Ishikawa (cell line): ENCODE measurements at regions not wholly inside any gene's neighbourhood (a gene's known extent, or its start where the extent isn't known, plus 50 kb on each side); places are given as distances from the start of the nearest gene placed in this dataset.

ENCODE experiments used
- CEBPB ChIP-seq: IDR thresholded peaks from 2 replicates; pipeline ENCODE4 v1.6.1; 2012
- EGR1 ChIP-seq: IDR thresholded peaks from 2 replicates; pipeline ENCODE4 v1.6.1; 2012
- EP300 ChIP-seq: IDR thresholded peaks from 2 replicates; pipeline ENCODE4 v1.6.1; 2012; ENCODE audit warnings: borderline replicate concordance
- NFIC ChIP-seq: IDR thresholded peaks from 2 replicates; pipeline ENCODE4 v1.6.1; 2012
- RAD21 ChIP-seq: IDR thresholded peaks from 2 replicates; pipeline ENCODE4 v1.6.1; 2012; ENCODE audit warnings: low read depth
- TAF1 ChIP-seq: IDR thresholded peaks from 2 replicates; pipeline ENCODE4 v1.6.1; 2012; ENCODE audit warnings: low read depth, mild to moderate bottlenecking
- TCF12 ChIP-seq: IDR thresholded peaks from 2 replicates; pipeline ENCODE4 v1.6.1; 2012; ENCODE audit warnings: low read depth
- TEAD4 ChIP-seq: IDR thresholded peaks from 2 replicates; pipeline ENCODE4 v1.6.1; 2012
- YY1 ChIP-seq: IDR thresholded peaks from 2 replicates; pipeline ENCODE4 v1.6.1; 2012; ENCODE audit warnings: low read depth
- TF ChIP-seq, protein P1 (sequence below): IDR thresholded peaks from 2 replicates; pipeline ENCODE4 v1.6.1; 2012; ENCODE audit warnings: low read depth, mild to moderate bottlenecking
- TF ChIP-seq, protein P2 (sequence below): IDR thresholded peaks from 2 replicates; pipeline ENCODE4 v1.6.1; 2012
- TF ChIP-seq, protein P3 (sequence below): IDR thresholded peaks from 2 replicates; pipeline ENCODE4 v1.6.1; 2012

DNA sequence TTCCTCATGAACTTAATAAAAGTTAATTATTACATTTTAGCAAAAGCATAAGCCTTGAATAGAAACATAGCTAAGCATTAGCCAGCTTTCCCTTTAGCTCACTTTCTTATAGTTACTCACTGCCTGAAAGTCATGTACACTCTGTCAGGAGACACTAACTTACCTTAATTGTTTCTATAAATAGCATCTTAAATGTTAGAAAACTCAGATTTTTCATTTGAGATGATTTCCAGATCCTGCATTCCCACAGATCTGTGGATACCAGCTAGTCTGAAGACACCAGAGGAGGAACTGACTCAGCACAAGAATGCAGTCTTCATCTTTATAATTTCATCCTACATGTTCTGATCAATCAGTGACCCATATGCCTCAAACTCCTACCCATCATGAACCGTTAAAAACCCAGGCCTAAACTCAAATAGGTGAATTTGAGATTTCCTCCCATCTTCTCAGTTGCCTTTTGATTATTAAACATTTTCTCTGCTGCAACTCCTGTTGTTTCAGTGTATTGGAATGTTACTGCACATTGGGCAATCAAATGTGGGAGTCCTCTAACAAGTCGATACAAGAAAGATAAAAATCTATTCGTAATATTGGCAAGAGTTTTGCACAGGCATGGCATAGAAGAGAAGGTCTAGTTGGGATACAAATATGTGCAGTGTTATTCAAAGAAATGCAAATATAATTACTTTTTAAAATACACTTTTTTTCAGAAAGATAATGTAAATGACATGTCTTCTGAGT is 857.4 kb upstream of the CDH2 start:
- no peak for TF ChIP-seq TCF12
- TF ChIP-seq EGR1, result no peak
- TF ChIP-seq TAF1, result no peak
- TF ChIP-seq, protein P1, sequence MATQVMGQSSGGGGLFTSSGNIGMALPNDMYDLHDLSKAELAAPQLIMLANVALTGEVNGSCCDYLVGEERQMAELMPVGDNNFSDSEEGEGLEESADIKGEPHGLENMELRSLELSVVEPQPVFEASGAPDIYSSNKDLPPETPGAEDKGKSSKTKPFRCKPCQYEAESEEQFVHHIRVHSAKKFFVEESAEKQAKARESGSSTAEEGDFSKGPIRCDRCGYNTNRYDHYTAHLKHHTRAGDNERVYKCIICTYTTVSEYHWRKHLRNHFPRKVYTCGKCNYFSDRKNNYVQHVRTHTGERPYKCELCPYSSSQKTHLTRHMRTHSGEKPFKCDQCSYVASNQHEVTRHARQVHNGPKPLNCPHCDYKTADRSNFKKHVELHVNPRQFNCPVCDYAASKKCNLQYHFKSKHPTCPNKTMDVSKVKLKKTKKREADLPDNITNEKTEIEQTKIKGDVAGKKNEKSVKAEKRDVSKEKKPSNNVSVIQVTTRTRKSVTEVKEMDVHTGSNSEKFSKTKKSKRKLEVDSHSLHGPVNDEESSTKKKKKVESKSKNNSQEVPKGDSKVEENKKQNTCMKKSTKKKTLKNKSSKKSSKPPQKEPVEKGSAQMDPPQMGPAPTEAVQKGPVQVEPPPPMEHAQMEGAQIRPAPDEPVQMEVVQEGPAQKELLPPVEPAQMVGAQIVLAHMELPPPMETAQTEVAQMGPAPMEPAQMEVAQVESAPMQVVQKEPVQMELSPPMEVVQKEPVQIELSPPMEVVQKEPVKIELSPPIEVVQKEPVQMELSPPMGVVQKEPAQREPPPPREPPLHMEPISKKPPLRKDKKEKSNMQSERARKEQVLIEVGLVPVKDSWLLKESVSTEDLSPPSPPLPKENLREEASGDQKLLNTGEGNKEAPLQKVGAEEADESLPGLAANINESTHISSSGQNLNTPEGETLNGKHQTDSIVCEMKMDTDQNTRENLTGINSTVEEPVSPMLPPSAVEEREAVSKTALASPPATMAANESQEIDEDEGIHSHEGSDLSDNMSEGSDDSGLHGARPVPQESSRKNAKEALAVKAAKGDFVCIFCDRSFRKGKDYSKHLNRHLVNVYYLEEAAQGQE, result no peak
- TF ChIP-seq CEBPB, result no peak
- no peak for TF ChIP-seq EP300
- no peak for TF ChIP-seq YY1
- TF ChIP-seq, protein P2, sequence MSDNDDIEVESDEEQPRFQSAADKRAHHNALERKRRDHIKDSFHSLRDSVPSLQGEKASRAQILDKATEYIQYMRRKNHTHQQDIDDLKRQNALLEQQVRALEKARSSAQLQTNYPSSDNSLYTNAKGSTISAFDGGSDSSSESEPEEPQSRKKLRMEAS, result no peak
- TF ChIP-seq RAD21, result no peak
- no peak for TF ChIP-seq NFIC
- TF ChIP-seq, protein P3, sequence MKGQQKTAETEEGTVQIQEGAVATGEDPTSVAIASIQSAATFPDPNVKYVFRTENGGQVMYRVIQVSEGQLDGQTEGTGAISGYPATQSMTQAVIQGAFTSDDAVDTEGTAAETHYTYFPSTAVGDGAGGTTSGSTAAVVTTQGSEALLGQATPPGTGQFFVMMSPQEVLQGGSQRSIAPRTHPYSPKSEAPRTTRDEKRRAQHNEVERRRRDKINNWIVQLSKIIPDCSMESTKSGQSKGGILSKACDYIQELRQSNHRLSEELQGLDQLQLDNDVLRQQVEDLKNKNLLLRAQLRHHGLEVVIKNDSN, result no peak
- no peak for TF ChIP-seq TEAD4
